Muscle of back (tissue), 3 donors: ENCODE measurements at regions not wholly inside any gene's neighbourhood (a gene's known extent, or its start where the extent isn't known, plus 50 kb on each side); places are given as distances from the start of the nearest gene placed in this dataset.
"Not testable (repeated sequence)": the region's sequence is repeated elsewhere in the genome, so short reads cannot be mapped to it uniquely, and the experiment has no call there.

Experiments
- DNase-seq, 3 donors: peaks; one replicate each; pipeline versions ENCODE4 v3.0.0 to v3.0.0-alpha.2; 2013

DNA sequence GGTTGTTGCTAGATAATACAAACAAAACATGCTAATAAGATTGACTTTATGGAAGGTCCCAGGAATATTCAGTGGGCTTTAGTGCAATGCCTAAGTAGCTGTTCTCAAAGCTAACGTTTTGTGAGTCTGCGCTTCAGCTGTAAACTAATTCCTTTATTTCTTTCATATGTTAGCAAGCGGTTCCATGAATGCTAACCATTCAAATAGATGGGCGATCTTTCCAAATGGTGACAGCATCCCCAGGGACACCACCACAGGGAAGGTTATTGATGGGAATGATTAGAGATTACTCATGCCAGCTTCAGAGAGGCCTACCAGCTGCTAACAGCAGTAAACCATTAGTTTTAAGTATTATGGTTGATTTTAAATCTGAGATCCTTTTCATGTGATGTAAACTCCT, 405.7 kb upstream of the MCTP2 start:
- peak in 2 of 3 donors; percentile 47 to 67 for DNase-seq

DNA sequence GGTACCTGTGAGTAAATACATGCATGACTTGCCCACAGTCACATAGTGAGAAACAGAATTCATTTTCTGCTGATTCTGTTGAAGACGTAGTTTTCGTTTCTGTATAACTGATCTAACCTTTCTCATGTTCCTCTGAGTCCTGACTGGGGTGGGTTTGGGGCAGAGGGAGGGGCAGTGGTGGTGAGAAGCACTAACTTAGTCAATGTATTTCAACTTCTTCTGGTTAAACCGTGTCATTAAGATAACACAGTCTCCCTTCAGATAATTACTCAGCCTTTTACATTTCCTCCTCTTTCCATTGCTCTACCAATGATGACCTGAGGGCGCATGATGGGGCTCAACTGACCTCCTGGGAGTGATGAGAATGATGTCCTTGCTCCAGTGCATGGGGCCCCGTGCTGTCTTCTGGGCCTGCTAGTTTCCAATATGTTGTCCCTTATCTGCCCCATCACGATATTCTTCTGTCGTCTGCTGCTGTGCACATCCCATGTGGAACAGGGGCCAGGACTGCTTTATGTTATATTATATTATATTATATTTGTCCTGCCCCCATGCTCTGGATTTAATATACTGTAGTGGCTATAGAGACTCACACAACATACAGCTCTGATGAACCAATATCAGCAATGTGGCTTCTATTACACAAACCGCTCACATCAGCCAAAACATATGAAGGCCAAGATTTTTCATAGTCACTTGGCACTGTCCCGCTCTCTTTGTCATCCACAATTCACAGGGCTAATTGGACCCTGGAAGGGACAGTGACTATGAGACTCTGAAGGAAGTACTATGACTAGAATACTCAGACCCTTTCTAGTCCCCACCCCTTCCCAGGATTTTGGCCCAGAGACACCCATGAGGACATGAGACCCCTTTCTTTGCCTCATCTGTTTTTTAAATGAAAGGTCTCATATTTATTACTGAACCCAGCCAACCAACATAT, 407.1 kb upstream of the MCTP2 start:
- peak; percentile 73 to 91 (median 74) for DNase-seq

DNA sequence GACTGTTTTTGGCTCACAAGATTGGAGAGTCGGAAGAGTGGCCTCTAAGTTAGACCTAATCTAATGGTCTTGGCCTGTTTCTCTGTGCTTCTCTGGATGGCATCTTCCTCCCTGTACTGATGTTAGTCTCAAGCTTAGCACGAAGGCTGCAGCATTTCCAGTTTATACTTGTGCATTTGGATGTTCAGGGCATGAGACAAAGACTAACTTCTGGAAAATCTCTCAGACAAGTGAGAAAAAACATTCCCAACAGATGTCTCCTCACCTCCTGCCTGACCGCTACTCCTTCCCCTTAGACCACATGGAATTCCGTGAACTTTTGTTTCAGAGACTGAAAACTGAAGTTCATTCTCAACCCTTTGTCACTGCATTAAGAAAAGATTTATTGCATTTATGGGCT, 410.8 kb upstream of the MCTP2 start:
- DNase-seq, result peak in 2 of 3 donors; percentile 14 to 63

DNA sequence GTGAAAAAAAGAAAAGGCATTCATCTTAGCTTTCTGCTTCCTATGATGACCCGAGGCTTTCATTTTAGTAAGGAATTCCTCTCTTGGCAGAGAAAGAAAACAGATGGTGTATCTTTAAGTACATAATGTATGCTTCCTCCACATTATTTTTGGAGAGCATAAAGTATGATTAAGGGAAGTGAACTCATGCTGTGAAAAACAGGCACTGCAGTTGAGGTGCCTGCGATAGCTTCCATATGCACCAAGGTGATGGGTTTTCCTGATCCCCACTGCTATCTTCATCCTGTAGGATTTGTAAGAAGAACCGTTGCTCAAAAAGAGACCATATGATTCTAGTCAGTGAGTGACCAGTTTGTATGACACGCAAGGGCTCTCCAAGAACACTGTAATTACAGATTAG, 411.5 kb upstream of the MCTP2 start:
- peak in 2 of 3 donors; percentile 22 to 80 for DNase-seq

- no peak for DNase-seq
Observed at GRCh38 chr15:93816815-93817214, 414.5 kb upstream of the MCTP2 start.

DNA sequence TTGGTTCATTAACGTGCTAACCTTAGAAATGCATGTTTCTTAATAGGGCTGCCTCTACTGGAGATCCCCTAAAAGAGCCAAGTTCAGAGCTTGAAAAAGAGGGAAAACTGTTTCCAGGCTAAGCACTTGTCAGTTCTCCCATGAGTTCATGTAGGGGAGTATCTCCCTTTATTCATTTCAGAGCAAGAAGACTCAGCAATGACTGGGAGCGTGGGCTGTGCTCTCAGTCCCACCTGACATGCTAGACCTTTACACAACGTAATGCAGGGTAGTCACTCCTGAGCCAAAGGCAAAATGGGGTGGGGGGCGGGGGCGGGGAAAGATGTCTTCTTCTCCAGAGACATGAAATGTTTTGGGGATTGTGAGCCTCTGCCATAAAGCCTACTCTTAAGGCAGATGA, 420.1 kb upstream of the MCTP2 start:
- DNase-seq, result no peak

DNA sequence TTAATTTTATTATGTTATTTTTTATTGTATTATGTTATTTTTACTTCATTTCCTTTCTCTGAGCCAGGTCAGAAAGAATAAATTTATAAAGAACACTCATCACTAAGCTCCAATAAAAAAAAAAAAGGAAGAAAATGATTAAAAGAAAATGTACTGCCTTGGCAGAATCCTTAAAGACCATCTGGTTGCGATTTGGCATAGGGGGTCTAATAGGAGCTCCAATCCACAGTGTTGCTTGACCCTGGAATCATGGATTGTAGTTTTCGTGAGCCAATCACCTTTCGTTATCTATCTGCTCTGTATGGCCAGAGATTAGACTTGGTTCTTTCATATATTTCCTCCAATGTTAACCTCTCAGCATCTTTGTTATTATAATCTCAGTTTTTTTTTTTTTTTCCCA, 421.8 kb upstream of the MCTP2 start:
- peak in 1 of 3 donors; percentile 55 for DNase-seq

- peak in 2 of 3 donors; percentile 81 to 91 for DNase-seq
Observed at GRCh38 chr15:93803421-93804152, 427.8 kb upstream of the MCTP2 start.

- DNase-seq, result peak in 1 of 3 donors; percentile 11
Observed at GRCh38 chr15:93801206-93801605, 430.2 kb upstream of the MCTP2 start.

GRCh38 chr15:93800805-93801204, 430.6 kb upstream of the MCTP2 start:
- no peak for DNase-seq

DNA sequence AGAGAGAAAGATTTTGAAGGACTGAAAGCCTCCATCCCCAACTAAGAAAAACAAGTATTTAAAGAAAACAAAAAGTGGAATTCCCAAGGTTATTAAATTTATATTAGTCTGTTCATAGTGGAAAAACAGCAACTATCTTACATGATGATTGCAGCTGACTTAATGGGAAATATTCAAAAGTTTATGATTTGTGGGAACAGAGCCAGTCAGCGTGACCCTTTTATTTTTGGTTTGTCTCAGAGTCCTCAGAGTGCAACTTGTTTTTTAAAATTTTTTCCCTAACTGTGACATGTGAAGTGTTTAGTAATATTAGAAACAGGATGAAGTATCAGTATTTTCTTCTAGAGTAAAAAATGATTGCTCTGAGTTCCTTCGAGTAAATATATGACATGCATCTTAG, 441.9 kb upstream of the MCTP2 start:
- peak; percentile 32 to 77 (median 57) for DNase-seq

DNA sequence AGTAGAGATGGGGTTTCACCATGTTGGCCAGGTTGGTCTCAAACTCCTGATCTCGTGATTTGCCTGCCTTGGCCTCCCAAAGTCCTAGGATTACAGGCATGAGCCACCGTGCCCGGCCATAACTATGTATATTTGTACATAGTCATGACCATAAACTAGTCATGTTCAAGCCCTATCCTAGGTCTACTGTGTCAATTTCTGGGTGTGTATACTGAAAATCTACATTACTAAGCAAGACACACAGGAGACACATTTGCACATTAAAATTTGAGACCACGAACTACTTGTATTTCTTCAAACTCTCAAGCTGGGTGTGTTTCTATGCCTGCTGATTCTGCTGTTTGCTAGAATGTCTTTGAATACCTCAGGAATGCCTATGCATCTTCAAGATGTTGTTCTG, 451.3 kb upstream of the MCTP2 start:
- no peak for DNase-seq

GRCh38 chr15:93779341-93779740, 452.0 kb upstream of the MCTP2 start:
- DNase-seq, result no peak

DNA sequence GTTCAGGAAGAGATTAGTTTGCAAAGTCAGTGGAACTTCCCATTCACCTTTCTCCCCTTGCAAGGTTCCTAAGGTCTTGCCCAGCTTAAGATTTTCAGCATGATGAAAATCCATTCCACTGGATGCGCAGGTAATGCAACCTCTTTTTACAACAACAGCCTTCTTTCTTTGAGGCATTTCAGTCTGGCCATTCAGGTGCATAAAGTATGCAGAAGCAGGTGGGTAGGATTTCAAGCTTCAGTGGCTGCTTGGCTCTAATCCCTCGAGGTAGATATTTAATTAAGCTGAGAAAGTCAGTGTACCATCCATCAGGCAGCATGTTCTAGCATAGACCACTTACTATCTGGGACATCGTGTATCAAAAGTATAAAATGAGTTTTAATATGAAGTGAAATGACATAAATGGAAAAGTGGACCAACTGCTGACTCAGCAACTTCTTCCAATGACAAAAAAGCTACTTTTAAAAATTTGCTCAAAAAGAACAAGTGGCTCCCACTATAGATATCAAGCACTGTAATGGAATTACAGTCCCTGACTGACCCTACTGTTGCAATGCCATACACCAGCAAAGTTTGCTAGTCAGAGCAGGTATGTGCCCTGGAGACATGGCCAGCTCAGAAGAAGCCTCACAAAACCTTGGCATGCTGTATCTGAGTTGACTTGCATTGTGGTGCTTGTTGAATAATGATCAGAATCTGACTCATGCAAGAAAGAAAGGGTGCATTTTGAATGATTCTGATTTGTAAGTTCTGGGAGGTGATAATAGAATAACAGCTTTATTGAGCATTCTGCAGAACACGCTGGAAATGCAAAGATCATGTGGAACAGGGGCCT, 459.9 kb upstream of the MCTP2 start:
- DNase-seq, result no peak

GRCh38 chr15:93770788-93771187, 460.6 kb upstream of the MCTP2 start:
- DNase-seq, result no peak

- DNase-seq, result peak; percentile 18 to 70 (median 29)
Observed at GRCh38 chr15:93762036-93762435, 469.3 kb upstream of the MCTP2 start.

GRCh38 chr15:93759629-93760028, 471.7 kb upstream of the MCTP2 start:
- DNase-seq, result no peak

DNA sequence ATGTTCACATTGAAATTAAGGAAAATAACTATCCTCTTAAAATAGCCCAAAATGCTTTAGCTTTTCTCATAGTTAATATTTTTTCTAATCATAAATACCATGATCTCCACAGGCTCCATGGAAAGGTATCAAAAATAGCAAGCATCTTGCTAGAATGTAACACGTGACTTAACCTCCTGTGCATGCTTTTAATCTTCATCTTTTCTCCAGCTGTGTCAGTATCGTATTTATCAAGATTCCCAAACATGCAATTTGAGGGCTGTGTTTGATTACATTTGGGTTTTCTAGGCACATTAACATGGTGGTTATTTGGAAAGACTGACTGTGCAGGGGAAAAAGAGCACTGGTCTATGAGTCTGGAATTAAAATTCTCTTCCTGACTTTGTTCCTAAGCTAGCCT, 472.5 kb upstream of the MCTP2 start:
- DNase-seq, result no peak

DNA sequence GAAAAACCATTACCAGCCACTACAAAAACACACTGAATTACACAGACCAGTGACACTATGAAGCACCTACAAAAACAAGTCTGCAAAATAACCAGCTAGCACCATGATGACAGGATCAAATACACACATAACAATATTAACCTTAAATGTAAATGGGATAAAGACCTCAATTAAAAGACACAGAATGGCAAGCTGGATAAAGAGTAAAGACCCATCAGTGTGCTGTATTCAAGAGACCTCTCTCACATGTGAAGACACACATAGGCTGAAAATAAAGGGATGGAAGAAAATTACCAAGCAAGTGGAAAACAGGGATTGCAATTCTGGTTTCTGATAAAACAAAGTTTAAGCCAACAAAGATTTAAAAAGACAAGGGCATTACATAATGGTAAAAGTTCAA, 482.7 kb upstream of the MCTP2 start:
- no peak for DNase-seq

DNA sequence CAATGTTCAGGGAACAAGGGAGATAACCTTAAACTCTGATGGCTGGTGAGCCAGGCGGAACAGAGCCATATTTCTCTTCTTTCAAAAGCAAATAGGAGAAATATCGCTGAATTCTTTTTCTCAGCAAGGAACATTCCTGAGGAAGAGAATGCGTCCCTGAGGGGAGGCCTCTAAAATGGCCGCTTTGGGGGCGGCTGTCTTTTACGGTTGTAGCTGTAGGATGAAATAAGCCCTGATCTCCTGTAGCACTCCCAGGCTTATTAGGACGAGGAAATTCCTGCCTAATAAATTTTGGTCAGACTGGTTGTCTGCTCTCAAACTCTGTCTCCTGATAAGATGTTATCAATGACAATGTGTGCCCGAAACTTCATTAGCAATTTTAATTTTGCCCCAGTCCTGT, 496.4 kb upstream of the MCTP2 start:
- not testable (repeated sequence) for DNase-seq

DNA sequence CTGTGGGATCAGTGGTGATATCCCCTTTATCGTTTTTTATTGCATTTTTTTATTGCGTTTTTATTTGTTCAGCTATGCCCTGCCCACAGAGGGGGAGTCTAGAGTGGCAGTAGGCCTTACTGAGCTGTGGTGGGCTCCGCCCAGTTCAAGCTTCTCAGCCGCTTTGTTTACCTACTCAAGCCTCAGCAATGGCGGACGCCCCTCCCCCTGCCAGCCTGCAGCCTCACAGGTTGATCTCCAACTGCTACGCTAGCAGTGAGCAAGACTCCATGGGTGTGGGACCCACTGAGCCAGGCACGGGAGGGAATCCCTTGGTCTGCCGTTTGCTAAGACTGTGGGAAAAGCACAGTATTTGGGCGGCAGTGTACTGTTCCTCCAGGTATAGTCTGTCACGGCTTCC, 500.6 kb upstream of the MCTP2 start:
- DNase-seq, result no peak

GRCh38 chr15:93722165-93722564, 509.2 kb upstream of the MCTP2 start:
- DNase-seq, result no peak
